DND-41 (cell line): ENCODE measurements at regions not wholly inside any gene's neighbourhood (a gene's known extent, or its start where the extent isn't known, plus 50 kb on each side); places are given as distances from the start of the nearest gene placed in this dataset.

ENCODE experiments used
- ATAC-seq: fragments of 200-7000 bp; cut with Tn5 transposase; 3 replicates; pipeline ENCODE4 v1.9.1; 2021; ENCODE audit warnings: low read depth; ENCODE audit not compliant: insufficient read depth
- DNase-seq: peaks from one replicate; pipeline ENCODE4 v3.0.0-alpha.2; 2020
- H2AFZ ChIP-seq: 2 replicates; pipeline ENCODE4 v1.6.0; 2012; ENCODE audit warnings: low read depth, low read length
- H3K27ac ChIP-seq: 2 replicates; pipeline ENCODE4 v1.5.1; 2012; ENCODE audit warnings: low read length, inconsistent platforms
- H3K27me3 ChIP-seq: fragments of 200-600 bp; sonication (generic); 2 replicates; pipeline ENCODE4 v1.6.0; 2012; ENCODE audit warnings: low read length, mild to moderate bottlenecking, inconsistent platforms; ENCODE audit not compliant: insufficient read depth, poor library complexity
- H3K36me3 ChIP-seq: 2 replicates; pipeline ENCODE4 v1.5.1; 2012; ENCODE audit warnings: low read length, inconsistent platforms; ENCODE audit not compliant: insufficient read depth
- H3K4me1 ChIP-seq: 2 replicates; pipeline ENCODE4 v1.5.1; 2012; ENCODE audit warnings: mild to moderate bottlenecking, low read length; ENCODE audit not compliant: insufficient read depth
- H3K4me2 ChIP-seq: 2 replicates; pipeline ENCODE4 v1.6.0; 2012; ENCODE audit warnings: mild to moderate bottlenecking, moderate library complexity, low read length, inconsistent platforms; ENCODE audit not compliant: insufficient read depth
- H3K4me3 ChIP-seq, 2 experiments: fragments of 200-600 bp in 1 of 2; shearing (Covaris generic) in 1 of 2; 2 replicates each; pipeline ENCODE4 v1.5.1; 2012 to 2016; ENCODE audit warnings: inconsistent platforms in 2 of 2, low read length in 2 of 2, mild to moderate bottlenecking in 2 of 2, low read depth in 1 of 2, moderate library complexity in 1 of 2
- H3K79me2 ChIP-seq: 2 replicates; pipeline ENCODE4 v1.6.0; 2012; ENCODE audit warnings: low read length, inconsistent platforms; ENCODE audit not compliant: insufficient read depth
- H3K9ac ChIP-seq: 2 replicates; pipeline ENCODE4 v1.6.0; 2012; ENCODE audit warnings: low read depth, mild to moderate bottlenecking, inconsistent platforms, low read length, moderate library complexity
- H3K9me3 ChIP-seq: 2 replicates; pipeline ENCODE4 v1.5.1; 2012; ENCODE audit warnings: low read length, moderate library complexity, mild to moderate bottlenecking, inconsistent platforms; ENCODE audit not compliant: insufficient read depth, severe bottlenecking
- H4K20me1 ChIP-seq: 2 replicates; pipeline ENCODE4 v1.6.0; 2012; ENCODE audit warnings: low read length; ENCODE audit not compliant: insufficient read depth
- EZH2 ChIP-seq: IDR thresholded peaks from 3 replicates; pipeline ENCODE4 v1.6.1; 2012; ENCODE audit warnings: borderline replicate concordance, low read depth, mild to moderate bottlenecking, moderate library complexity, low read length, inconsistent platforms; ENCODE audit not compliant: severe bottlenecking
- TF ChIP-seq, protein P1 (sequence below): IDR thresholded peaks from 2 replicates; pipeline ENCODE4 v1.5.1; 2012; ENCODE audit warnings: borderline replicate concordance, low read length, moderate library complexity, mild to moderate bottlenecking; ENCODE audit not compliant: poor library complexity, severe bottlenecking; ENCODE audit errors: extremely low read depth

DNA sequence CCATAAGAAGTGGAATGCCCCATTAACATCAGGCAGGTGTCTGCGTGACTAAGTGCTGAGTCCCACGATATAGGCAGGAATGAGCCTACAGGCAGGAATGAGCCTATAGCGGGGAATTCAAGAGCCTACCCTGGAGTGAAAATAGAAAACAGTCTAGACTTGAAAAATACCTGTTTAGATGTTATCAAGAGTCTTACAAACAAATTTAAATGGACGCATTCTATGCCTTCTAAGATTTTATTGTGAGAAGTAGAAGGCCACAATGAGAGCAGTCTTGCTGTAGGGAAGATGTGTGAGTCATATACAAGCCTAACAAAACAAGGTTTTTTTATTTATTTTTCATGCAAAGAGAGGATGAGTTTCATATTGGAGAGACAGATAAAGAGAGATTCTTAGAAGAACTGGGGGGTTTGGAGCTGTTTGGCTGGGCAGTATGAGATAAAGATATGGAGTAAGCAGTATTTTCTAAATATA, 200.8 kb upstream of the ZC3H12C start:
- H3K9me3 ChIP-seq, result no peaks in the 10 kb centered on the region
- DNase-seq (no peak), ATAC-seq (no peak)
- no peak for TF ChIP-seq EZH2
- TF ChIP-seq, protein P1, sequence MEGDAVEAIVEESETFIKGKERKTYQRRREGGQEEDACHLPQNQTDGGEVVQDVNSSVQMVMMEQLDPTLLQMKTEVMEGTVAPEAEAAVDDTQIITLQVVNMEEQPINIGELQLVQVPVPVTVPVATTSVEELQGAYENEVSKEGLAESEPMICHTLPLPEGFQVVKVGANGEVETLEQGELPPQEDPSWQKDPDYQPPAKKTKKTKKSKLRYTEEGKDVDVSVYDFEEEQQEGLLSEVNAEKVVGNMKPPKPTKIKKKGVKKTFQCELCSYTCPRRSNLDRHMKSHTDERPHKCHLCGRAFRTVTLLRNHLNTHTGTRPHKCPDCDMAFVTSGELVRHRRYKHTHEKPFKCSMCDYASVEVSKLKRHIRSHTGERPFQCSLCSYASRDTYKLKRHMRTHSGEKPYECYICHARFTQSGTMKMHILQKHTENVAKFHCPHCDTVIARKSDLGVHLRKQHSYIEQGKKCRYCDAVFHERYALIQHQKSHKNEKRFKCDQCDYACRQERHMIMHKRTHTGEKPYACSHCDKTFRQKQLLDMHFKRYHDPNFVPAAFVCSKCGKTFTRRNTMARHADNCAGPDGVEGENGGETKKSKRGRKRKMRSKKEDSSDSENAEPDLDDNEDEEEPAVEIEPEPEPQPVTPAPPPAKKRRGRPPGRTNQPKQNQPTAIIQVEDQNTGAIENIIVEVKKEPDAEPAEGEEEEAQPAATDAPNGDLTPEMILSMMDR, result no peak
- no peak overlapping the region for H3K27ac ChIP-seq
- H3K4me1 ChIP-seq, result no peaks in the 10 kb centered on the region
- H3K9ac ChIP-seq, result no peak overlapping the region
- no peak overlapping the region for H3K4me2 ChIP-seq
- no peak overlapping the region for H3K4me3 ChIP-seq
- no peaks in the 10 kb centered on the region for H3K36me3 ChIP-seq
- H2AFZ ChIP-seq, result no peak overlapping the region
- no peaks in the 10 kb centered on the region for H3K79me2 ChIP-seq
- H4K20me1 ChIP-seq, result no peaks in the 10 kb centered on the region
- H3K27me3 ChIP-seq, result no peaks in the 10 kb centered on the region

DNA sequence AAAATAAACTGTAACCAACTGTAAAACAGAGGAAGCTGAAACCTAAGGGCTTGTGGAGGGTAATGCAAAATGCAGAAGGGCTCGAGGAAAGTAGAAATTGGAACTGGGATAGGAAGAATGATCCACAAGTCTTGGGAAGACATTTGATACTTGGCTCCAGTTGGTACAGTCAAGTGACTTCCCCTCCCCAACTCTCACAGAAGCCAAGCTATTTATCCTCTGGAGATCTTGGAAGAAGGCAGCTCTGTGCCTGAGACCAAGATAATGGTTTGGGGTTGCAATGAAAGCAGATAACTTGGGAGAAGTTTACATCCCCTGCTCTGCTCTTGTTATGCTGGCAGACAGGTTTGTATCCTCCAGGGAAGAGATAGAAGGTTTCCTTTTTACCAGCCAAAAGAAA, 198.9 kb upstream of the ZC3H12C start:
- Histone ChIP-seq H3K79me2 (no peaks in the 10 kb centered on the region), H3K9me3 (no peaks in the 10 kb centered on the region), H3K4me1 (no peaks in the 10 kb centered on the region), H3K27ac (no peak overlapping the region), H3K36me3 (no peaks in the 10 kb centered on the region), H2AFZ (no peak overlapping the region), H3K27me3 (no peaks in the 10 kb centered on the region), H3K4me3 (no peak overlapping the region), H3K4me2 (no peak overlapping the region), H4K20me1 (no peaks in the 10 kb centered on the region), H3K9ac (no peak overlapping the region)
- DNase-seq (no peak), ATAC-seq (no peak)
- TF ChIP-seq EZH2, result no peak
- TF ChIP-seq, protein P1, result no peak

DNA sequence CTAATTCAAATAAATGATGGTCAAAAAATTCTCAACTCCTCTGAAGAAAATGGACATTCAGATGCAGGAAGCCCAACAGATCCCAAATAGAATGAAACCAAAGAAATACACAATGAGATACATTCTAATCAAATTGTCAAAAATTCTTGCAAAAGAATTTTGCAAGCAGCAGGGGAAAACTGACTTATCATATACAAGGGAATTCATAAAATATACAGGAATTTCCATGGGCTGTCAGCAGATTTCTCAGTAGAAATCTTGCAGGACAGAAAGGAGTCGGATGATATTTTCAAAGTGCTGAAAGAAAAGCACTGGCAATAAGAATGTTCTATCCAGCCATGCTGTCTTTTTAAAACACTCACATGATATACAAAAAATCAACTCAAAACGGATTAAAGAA, 194.6 kb upstream of the ZC3H12C start:
- H3K36me3 ChIP-seq, result no peaks in the 10 kb centered on the region
- H3K4me3 ChIP-seq, result no peak overlapping the region
- no peaks in the 10 kb centered on the region for H3K4me1 ChIP-seq
- no peak for TF ChIP-seq EZH2
- TF ChIP-seq, protein P1, result no peak
- H3K27me3 ChIP-seq, result no peaks in the 10 kb centered on the region
- no peaks in the 10 kb centered on the region for H3K79me2 ChIP-seq
- H3K9ac ChIP-seq, result no peak overlapping the region
- ATAC-seq, result no peak
- H4K20me1 ChIP-seq, result no peaks in the 10 kb centered on the region
- H3K27ac ChIP-seq, result no peak overlapping the region
- H3K9me3 ChIP-seq, result no peaks in the 10 kb centered on the region
- no peak for DNase-seq
- H2AFZ ChIP-seq, result no peak overlapping the region
- no peak overlapping the region for H3K4me2 ChIP-seq

DNA sequence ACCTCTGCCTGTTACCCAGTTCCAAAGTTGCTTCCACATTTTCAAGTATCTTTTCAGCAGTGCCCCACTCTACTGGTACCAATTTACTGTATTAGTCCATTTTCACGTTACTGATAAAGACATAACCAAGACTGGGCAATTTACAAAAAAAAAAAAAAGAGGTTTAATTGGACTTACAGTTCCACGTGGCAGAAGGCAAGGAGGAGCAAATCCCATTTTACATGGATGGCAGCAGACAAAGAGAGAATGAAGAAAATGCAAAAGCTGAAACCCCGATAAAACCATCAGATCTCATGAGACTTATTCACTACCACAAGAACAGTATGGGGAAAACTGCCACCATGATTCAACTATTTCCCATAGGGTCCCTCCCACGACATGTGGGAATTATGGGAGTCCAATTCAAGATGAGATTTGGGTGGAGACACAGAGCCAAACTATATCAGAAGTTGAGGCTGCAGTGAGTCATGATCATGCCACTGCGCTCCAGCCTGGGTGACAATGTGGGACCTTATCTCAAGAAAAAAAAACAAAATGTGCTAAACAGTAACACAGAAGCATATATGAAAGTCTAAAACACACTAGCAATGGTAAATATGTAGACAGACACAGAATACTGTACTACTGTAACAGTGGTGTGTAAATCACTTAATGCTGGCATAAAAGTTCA, 190.3 kb upstream of the ZC3H12C start:
- Histone ChIP-seq H3K79me2 (no peaks in the 10 kb centered on the region), H3K36me3 (no peaks in the 10 kb centered on the region), H3K4me1 (no peaks in the 10 kb centered on the region), H3K9ac (no peak overlapping the region), H3K27me3 (no peaks in the 10 kb centered on the region), H4K20me1 (no peaks in the 10 kb centered on the region), H3K27ac (no peak overlapping the region), H3K9me3 (no peaks in the 10 kb centered on the region), H3K4me2 (no peak overlapping the region), H2AFZ (no peak overlapping the region), H3K4me3 (no peak overlapping the region)
- no peak for TF ChIP-seq EZH2
- TF ChIP-seq, protein P1, result no peak
- no peak for ATAC-seq
- DNase-seq, result no peak
